HG02610 (cell line): ENCODE measurements at regions not wholly inside any gene's neighbourhood (a gene's known extent, or its start where the extent isn't known, plus 50 kb on each side); places are given as distances from the start of the nearest gene placed in this dataset.

Experiments
- ATAC-seq: cut with Tn5 transposase; IDR thresholded peaks from one replicate; pipeline ENCODE4 v1.9.1; 2021; ENCODE audit warnings: mild to moderate bottlenecking, moderate library complexity; ENCODE audit not compliant: unreplicated experiment

- ATAC-seq: no peak
These were observed 134.5 kb downstream of the ADAMTS15 start for GRCh38 chr11:130582981-130583380.

- no peak for ATAC-seq
These were observed 135.4 kb downstream of the ADAMTS15 start for GRCh38 chr11:130583801-130584211.

- ATAC-seq: no peak
These were observed 137.1 kb downstream of the ADAMTS15 start for GRCh38 chr11:130585545-130585944.

- no peak for ATAC-seq
These were observed 139.2 kb downstream of the ADAMTS15 start for GRCh38 chr11:130587658-130588057.

- ATAC-seq: no peak
These were observed 140.0 kb downstream of the ADAMTS15 start for GRCh38 chr11:130588471-130588870.

- ATAC-seq: no peak
These were observed 143.6 kb downstream of the ADAMTS15 start for GRCh38 chr11:130592056-130592455.

- no peak for ATAC-seq
These were observed 144.6 kb downstream of the ADAMTS15 start for GRCh38 chr11:130593064-130593463.

- ATAC-seq: no peak
These were observed 150.0 kb downstream of the ADAMTS15 start for GRCh38 chr11:130598433-130598832.

GRCh38 chr11:130599073-130599654 lies 150.7 kb downstream of the ADAMTS15 start:
- ATAC-seq: no peak

GRCh38 chr11:130600139-130600538 lies 151.7 kb downstream of the ADAMTS15 start:
- no peak for ATAC-seq

- ATAC-seq: no peak
These were observed 152.2 kb downstream of the ADAMTS15 start for GRCh38 chr11:130600616-130601015.

GRCh38 chr11:130601141-130601540 lies 152.7 kb downstream of the ADAMTS15 start:
- ATAC-seq: no peak

- ATAC-seq: no peak
These were observed 153.5 kb downstream of the ADAMTS15 start for GRCh38 chr11:130601764-130602460.

- ATAC-seq: no peak
These were observed 154.3 kb downstream of the ADAMTS15 start for GRCh38 chr11:130602641-130603334.

- ATAC-seq: no peak
These were observed 155.0 kb downstream of the ADAMTS15 start for GRCh38 chr11:130603335-130603906.

GRCh38 chr11:130604606-130605005 lies 156.2 kb downstream of the ADAMTS15 start:
- ATAC-seq: no peak

- no peak for ATAC-seq
These were observed 157.7 kb downstream of the ADAMTS15 start for GRCh38 chr11:130606178-130606577.

- ATAC-seq: no peak
These were observed 158.5 kb downstream of the ADAMTS15 start for GRCh38 chr11:130606781-130607511.

- ATAC-seq: no peak
These were observed 159.8 kb downstream of the ADAMTS15 start for GRCh38 chr11:130608287-130608686.

GRCh38 chr11:130609121-130610035 lies 160.9 kb downstream of the ADAMTS15 start:
- no peak for ATAC-seq
